COLO668 (cell line): ENCODE measurements at regions not wholly inside any gene's neighbourhood (a gene's known extent, or its start where the extent isn't known, plus 50 kb on each side); places are given as distances from the start of the nearest gene placed in this dataset.
A peak's percentile ranks its signal among the peaks of the same experiment; 100 is the strongest.

Experiments used
- DNase-seq: peaks from one replicate; lab custom pipeline; 2025; ENCODE audit not compliant: unreplicated experiment; lab: John Stamatoyannopoulos, UW

- DNase-seq = no peak
These were observed 390.5 kb upstream of the RBMS3 start for GRCh38 chr3:28890373-28890772.

GRCh38 chr3:28891485-28891884, 389.4 kb upstream of the RBMS3 start:
- no peak for DNase-seq

GRCh38 chr3:28900301-28900700, 380.6 kb upstream of the RBMS3 start:
- no peak for DNase-seq

- no peak for DNase-seq
These were observed 379.9 kb upstream of the RBMS3 start for GRCh38 chr3:28901018-28901417.

GRCh38 chr3:28903171-28903601, 377.7 kb upstream of the RBMS3 start:
- no peak for DNase-seq

- no peak for DNase-seq
These were observed 375.1 kb upstream of the RBMS3 start for GRCh38 chr3:28905798-28906197.

GRCh38 chr3:28906561-28907310, 374.1 kb upstream of the RBMS3 start:
- DNase-seq = no peak

- no peak for DNase-seq
These were observed 373.3 kb upstream of the RBMS3 start for GRCh38 chr3:28907616-28908015.

- DNase-seq = no peak
These were observed 368.6 kb upstream of the RBMS3 start for GRCh38 chr3:28912120-28912885.

- peak; percentile 3 for DNase-seq
These were observed 364.9 kb upstream of the RBMS3 start for GRCh38 chr3:28915741-28916500.

- no peak for DNase-seq
These were observed 364.0 kb upstream of the RBMS3 start for GRCh38 chr3:28916713-28917499.

- no peak for DNase-seq
These were observed 362.9 kb upstream of the RBMS3 start for GRCh38 chr3:28917895-28918475.

- DNase-seq = no peak
These were observed 358.5 kb upstream of the RBMS3 start for GRCh38 chr3:28922376-28922775.

- DNase-seq = no peak
These were observed 356.9 kb upstream of the RBMS3 start for GRCh38 chr3:28923994-28924393.

- no peak for DNase-seq
These were observed 356.0 kb upstream of the RBMS3 start for GRCh38 chr3:28924744-28925360.

GRCh38 chr3:28933337-28933736, 347.5 kb upstream of the RBMS3 start:
- DNase-seq = no peak

GRCh38 chr3:28934126-28934813, 346.6 kb upstream of the RBMS3 start:
- no peak for DNase-seq

GRCh38 chr3:28935146-28935545, 345.7 kb upstream of the RBMS3 start:
- DNase-seq = no peak

- no peak for DNase-seq
These were observed 344.7 kb upstream of the RBMS3 start for GRCh38 chr3:28936154-28936553.

GRCh38 chr3:28940530-28940929, 340.3 kb upstream of the RBMS3 start:
- DNase-seq = no peak
